GM12878 (cell line): ENCODE measurements at regions not wholly inside any gene's neighbourhood (a gene's known extent, or its start where the extent isn't known, plus 50 kb on each side); places are given as distances from the start of the nearest gene placed in this dataset.

Experiments used
- ATAC-seq: fragments of 200-7000 bp; cut with Tn5 transposase; 3 replicates; pipeline ENCODE4 v1.9.1; 2020; ENCODE audit warnings: mild to moderate bottlenecking, moderate library complexity
- BruUV-seq: library from RNA; stranded (reverse); fragments of 400-500 nt; replicated peaks from 2 replicates; lab custom pipeline; 2021; lab: Mats Ljungman, UMichigan
- CTCF ChIA-PET: fragments of 300-600 bp; sonication (Branson Sonifier 250); formaldehyde crosslinking; extraction: SDS; loops from one replicate; lab custom pipeline; 2021; ENCODE audit warnings: inconsistent platforms; lab: Yijun Ruan, JAX
- POLR2A ChIA-PET: fragments of 350-600 bp; formaldehyde crosslinking; extraction: SDS; loops from one replicate; lab custom pipeline; 2021; ENCODE audit warnings: inconsistent platforms; lab: Charles Lee
- RAD21 ChIA-PET: fragments of 300-600 bp; sonication (Branson Sonifier 250); formaldehyde crosslinking; loops from one replicate; lab custom pipeline; 2023; ENCODE audit warnings: antibody characterized with exemption; ENCODE audit not compliant: unreplicated experiment; lab: Charles Lee
- SMC1A ChIA-PET: fragments of 300-600 bp; sonication (Branson Sonifier 250); formaldehyde crosslinking; loops from one replicate; lab custom pipeline; 2023; ENCODE audit not compliant: unreplicated experiment, uncharacterized antibody; lab: Charles Lee
- DNase-seq: peaks from one replicate; pipeline ENCODE4 v3.0.0-alpha.2; 2011; ENCODE audit warnings: low read depth, low spot score
- FAIRE-seq: peaks from 3 replicates; lab custom pipeline; 2011; peaks lifted over from hg19 to GRCh38; lab: Jason Lieb, UNC
- H2AFZ ChIP-seq: 2 replicates; pipeline ENCODE4 v1.6.0; 2011; ENCODE audit warnings: low read depth, low read length, control low read depth; ENCODE audit not compliant: control insufficient read depth
- H3K27ac ChIP-seq: 2 replicates; pipeline ENCODE4 v1.5.1; 2011; ENCODE audit warnings: control low read depth; ENCODE audit not compliant: control insufficient read depth, insufficient read depth
- H3K27me3 ChIP-seq, 2 experiments: replicated peaks in 1 of 2; 2 replicates each; pipeline versions ENCODE4 v1.6.0 to v1.6.1; 2011; ENCODE audit warnings: low read length in 1 of 2; ENCODE audit not compliant: control insufficient read depth in 2 of 2, insufficient read depth in 2 of 2
- H3K36me3 ChIP-seq, 2 experiments: 2 replicates each; pipeline ENCODE4 v1.5.1; 2011; ENCODE audit warnings: low read length in 1 of 2; ENCODE audit not compliant: control insufficient read depth in 2 of 2, insufficient read depth in 2 of 2
- H3K4me1 ChIP-seq: 2 replicates; pipeline ENCODE4 v1.6.1; 2011; ENCODE audit warnings: mild to moderate bottlenecking, low read length, moderate library complexity, mixed read lengths; ENCODE audit not compliant: control insufficient read depth, insufficient read depth
- H3K4me2 ChIP-seq: 2 replicates; pipeline ENCODE4 v1.6.0; 2011; ENCODE audit warnings: control low read depth; ENCODE audit not compliant: control insufficient read depth, insufficient read depth
- H3K4me3 ChIP-seq: fragments of 200-600 bp; sonication (generic); 2 replicates; pipeline ENCODE4 v1.5.1; 2016
- H3K79me2 ChIP-seq: 2 replicates; pipeline ENCODE4 v1.6.0; 2011; ENCODE audit warnings: low read length; ENCODE audit not compliant: control insufficient read depth, insufficient read depth
- H3K9ac ChIP-seq: 2 replicates; pipeline ENCODE4 v1.8.0; 2011; ENCODE audit warnings: low read length, control low read depth, mixed read lengths; ENCODE audit not compliant: control insufficient read depth, insufficient read depth
- H3K9me3 ChIP-seq: replicated peaks from 3 replicates; pipeline ENCODE4 v1.5.1; 2011; ENCODE audit warnings: mild to moderate bottlenecking, low read length; ENCODE audit not compliant: control insufficient read depth, insufficient read depth
- H4K20me1 ChIP-seq: 2 replicates; pipeline ENCODE4 v1.6.0; 2011; ENCODE audit not compliant: control insufficient read depth, insufficient read depth
- BCL11A ChIP-seq: IDR thresholded peaks from 2 replicates; pipeline ENCODE4 v1.6.1; 2011; ENCODE audit warnings: low read depth, low read length
- BHLHE40 ChIP-seq, 2 experiments: fragments of 450-650 bp in 1 of 2; IDR thresholded peaks; 2 replicates each; pipeline ENCODE4 v1.6.1; 2011 to 2017; ENCODE audit warnings: low read depth in 2 of 2, borderline replicate concordance in 1 of 2, improper control_type of control experiment in 1 of 2, low read length in 1 of 2, mild to moderate bottlenecking in 1 of 2
- BMI1 ChIP-seq: fragments of 450-650 bp; IDR thresholded peaks from 2 replicates; pipeline ENCODE4 v1.6.1; 2016; ENCODE audit warnings: mild to moderate bottlenecking, moderate library complexity, borderline replicate concordance
- CHD2 ChIP-seq: IDR thresholded peaks from 2 replicates; pipeline ENCODE4 v1.6.1; 2011; ENCODE audit warnings: low read depth, low read length, improper control_type of control experiment, borderline replicate concordance
- FOS ChIP-seq: IDR thresholded peaks from 3 replicates; pipeline ENCODE4 v1.6.1; 2011; ENCODE audit warnings: borderline replicate concordance; ENCODE audit not compliant: insufficient read length; ENCODE audit errors: extremely low read depth
- GATAD2B ChIP-seq: fragments of 450-650 bp; conservative IDR thresholded peaks from 2 replicates; pipeline ENCODE4 v1.6.1; 2017; ENCODE audit warnings: low read depth, mild to moderate bottlenecking, moderate library complexity
- HDGF ChIP-seq: fragments of 450-650 bp; IDR thresholded peaks from 2 replicates; pipeline ENCODE4 v1.6.1; 2016; ENCODE audit warnings: antibody characterized with exemption
- JUNB ChIP-seq: IDR thresholded peaks from 2 replicates; pipeline ENCODE4 v1.6.1; 2016; ENCODE audit warnings: antibody characterized with exemption, mild to moderate bottlenecking
- NR2F1 ChIP-seq: fragments of 450-650 bp; conservative IDR thresholded peaks from 2 replicates; pipeline ENCODE4 v1.6.1; 2017; ENCODE audit warnings: mild to moderate bottlenecking
- PAX8 ChIP-seq: fragments of 450-650 bp; IDR thresholded peaks from 2 replicates; pipeline ENCODE4 v1.6.1; 2017; ENCODE audit warnings: mild to moderate bottlenecking, moderate library complexity
- RBBP5 ChIP-seq: fragments of 200-600 bp; sonication (generic); conservative IDR thresholded peaks from 2 replicates; pipeline ENCODE4 v1.6.1; 2016
- SMAD1 ChIP-seq: fragments of 450-650 bp; IDR thresholded peaks from 2 replicates; pipeline ENCODE4 v1.6.1; 2018; ENCODE audit warnings: mild to moderate bottlenecking, low read depth; ENCODE audit not compliant: partially characterized antibody
- SMAD5 ChIP-seq: IDR thresholded peaks from 2 replicates; pipeline ENCODE4 v1.6.1; 2016; ENCODE audit warnings: antibody characterized with exemption, low read depth
- TCF7 ChIP-seq: IDR thresholded peaks from 2 replicates; pipeline ENCODE4 v1.6.1; 2014; ENCODE audit warnings: antibody characterized with exemption, borderline replicate concordance
- YY1 ChIP-seq: IDR thresholded peaks from 2 replicates; pipeline ENCODE4 v1.6.1; 2011; ENCODE audit warnings: low read depth, mild to moderate bottlenecking, low read length
- WGBS: methylation state at CpG from one replicate; pipeline ENCODE4 v1.1.6; 2016; ENCODE audit warnings: low lambda C conversion rate; ENCODE audit not compliant: insufficient replicate concordance, insufficient coverage; ENCODE audit errors: missing lambda C conversion rate; 5-methylcytosine and 5-hydroxymethylcytosine counted together
- in situ Hi-C: fragments of 300-500 bp; cut with MboI; formaldehyde crosslinking; loops from 9 replicates; pipeline ENCODE4 v1.14.3; 2018; ENCODE audit warnings: mixed read lengths
- intact Hi-C: fragments of 100-400 bp; cut with micrococcal nuclease; formaldehyde crosslinking; loops from one replicate; pipeline ENCODE4 v1.14.2; 2022; ENCODE audit not compliant: unreplicated experiment
- TF ChIP-seq, protein P1 (sequence below): IDR thresholded peaks from 2 replicates; pipeline ENCODE4 v1.6.1; 2012; ENCODE audit warnings: low read depth, low read length, improper control_type of control experiment
- TF ChIP-seq, protein P2 (sequence below): IDR thresholded peaks from 2 replicates; pipeline ENCODE4 v1.6.1; 2011; ENCODE audit warnings: low read depth, low read length, improper control_type of control experiment, borderline replicate concordance

DNA sequence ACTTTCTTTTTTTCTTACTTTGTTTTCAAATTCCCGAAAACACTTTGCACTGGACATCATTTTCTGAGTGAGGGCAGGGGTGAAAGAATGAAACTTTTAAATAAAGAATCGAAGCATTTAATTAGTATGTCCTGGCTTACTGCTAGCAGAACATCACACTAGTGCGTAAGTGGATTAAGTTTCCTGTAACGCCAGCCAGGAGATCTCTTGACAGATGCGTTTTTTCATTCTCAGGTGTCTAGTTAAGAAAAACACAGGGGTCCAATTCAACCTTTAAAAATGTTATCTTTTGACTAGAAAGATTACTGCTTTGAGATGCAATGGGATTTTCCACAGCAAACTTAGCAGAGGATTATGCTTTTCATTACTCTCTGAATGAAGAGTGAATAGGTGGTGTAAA, 858.8 kb upstream of the EPHA7 start:
- TF ChIP-seq TCF7 = no peak
- no peak for TF ChIP-seq SMAD5
- TF ChIP-seq HDGF = no peak
- TF ChIP-seq PAX8 = no peak
- TF ChIP-seq CHD2 = no peak
- TF ChIP-seq RBBP5 = no peak
- TF ChIP-seq FOS = no peak
- no peak for TF ChIP-seq GATAD2B
- no peak for DNase-seq
- RAD21 ChIA-PET = no interaction called here
- POLR2A ChIA-PET = no interaction called here
- FAIRE-seq = no peak
- no peaks in the 10 kb centered on the region for H4K20me1 ChIP-seq
- no peaks in the 10 kb centered on the region for H3K79me2 ChIP-seq
- no peaks in the 10 kb centered on the region for H3K27me3 ChIP-seq
- SMC1A ChIA-PET = no interaction called here
- H3K36me3 ChIP-seq = no peaks in the 10 kb centered on the region
- no peak overlapping the region for H3K27ac ChIP-seq
- no peak overlapping the region for H3K4me2 ChIP-seq
- WGBS = 33% methylated on average over 5 of the region's 5 CpGs
- H3K9me3 ChIP-seq = no peaks in the 10 kb centered on the region
- H3K9ac ChIP-seq = no peak overlapping the region
- no peaks in the 10 kb centered on the region for H3K4me1 ChIP-seq
- in situ Hi-C loops = no loop called here
- ATAC-seq = no peak
- intact Hi-C loops = no loop called here
- BruUV-seq = no TSS peak
- CTCF ChIA-PET = no interaction called here
- H3K4me3 ChIP-seq = no peak overlapping the region
- H2AFZ ChIP-seq = no peak overlapping the region

DNA sequence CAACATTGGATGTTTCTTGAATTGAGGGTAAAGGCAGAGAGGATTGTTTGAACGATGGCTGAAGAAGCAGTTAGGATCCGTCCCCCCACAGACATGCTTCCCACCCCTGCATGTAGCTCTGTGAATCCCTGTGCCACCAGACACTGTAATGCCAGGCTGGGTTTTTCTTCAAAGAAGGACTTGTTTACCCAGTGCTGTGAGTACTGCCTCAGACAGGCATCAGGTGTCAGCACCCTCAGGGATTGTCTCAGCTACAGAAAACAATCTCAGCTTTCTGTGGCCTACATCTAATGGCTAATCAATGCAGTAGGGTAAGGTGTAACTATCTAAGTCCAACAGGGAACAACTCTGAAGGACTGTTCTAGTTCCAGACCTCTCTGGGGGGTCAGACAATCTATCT, 853.0 kb upstream of the EPHA7 start:
- ChIA-PET RAD21 (no interaction called here), SMC1A (no interaction called here), CTCF (interaction anchor here (1.8 kb wide), 1 partner anchor 17 kb away, joined by 4 read pairs; no protein-coding TSS in a partner anchor), POLR2A (no interaction called here)
- no peak overlapping the region for H3K9ac ChIP-seq
- FAIRE-seq = no peak
- no peaks in the 10 kb centered on the region for H3K9me3 ChIP-seq
- no peak for DNase-seq
- 4% methylated on average over 2 of the region's 2 CpGs for WGBS
- intact Hi-C loops = no loop called here
- H3K27ac ChIP-seq = no peak overlapping the region
- H2AFZ ChIP-seq = no peak overlapping the region
- no peaks in the 10 kb centered on the region for H4K20me1 ChIP-seq
- in situ Hi-C loops = no loop called here
- H3K36me3 ChIP-seq = no peaks in the 10 kb centered on the region
- H3K27me3 ChIP-seq = no peaks in the 10 kb centered on the region
- ATAC-seq = no peak
- H3K4me3 ChIP-seq = no peak overlapping the region
- H3K4me1 ChIP-seq = no peaks in the 10 kb centered on the region
- no TSS peak for BruUV-seq
- no peaks in the 10 kb centered on the region for H3K79me2 ChIP-seq
- H3K4me2 ChIP-seq = no peak overlapping the region
- TF ChIP-seq, protein P1, sequence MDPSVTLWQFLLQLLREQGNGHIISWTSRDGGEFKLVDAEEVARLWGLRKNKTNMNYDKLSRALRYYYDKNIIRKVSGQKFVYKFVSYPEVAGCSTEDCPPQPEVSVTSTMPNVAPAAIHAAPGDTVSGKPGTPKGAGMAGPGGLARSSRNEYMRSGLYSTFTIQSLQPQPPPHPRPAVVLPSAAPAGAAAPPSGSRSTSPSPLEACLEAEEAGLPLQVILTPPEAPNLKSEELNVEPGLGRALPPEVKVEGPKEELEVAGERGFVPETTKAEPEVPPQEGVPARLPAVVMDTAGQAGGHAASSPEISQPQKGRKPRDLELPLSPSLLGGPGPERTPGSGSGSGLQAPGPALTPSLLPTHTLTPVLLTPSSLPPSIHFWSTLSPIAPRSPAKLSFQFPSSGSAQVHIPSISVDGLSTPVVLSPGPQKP = no peak
- no peak for TF ChIP-seq BHLHE40 (IDR thresholded peaks at IDR 0.05; ENCODE audit: borderline replicate concordance in 1 of 2, low read depth in 2 of 2, low read length in 1 of 2)
- TF ChIP-seq TCF7 = no peak
- no peak for TF ChIP-seq YY1
- TF ChIP-seq NR2F1 = no peak
- TF ChIP-seq JUNB = no peak
- TF ChIP-seq BCL11A = no peak
- TF ChIP-seq, protein P2, sequence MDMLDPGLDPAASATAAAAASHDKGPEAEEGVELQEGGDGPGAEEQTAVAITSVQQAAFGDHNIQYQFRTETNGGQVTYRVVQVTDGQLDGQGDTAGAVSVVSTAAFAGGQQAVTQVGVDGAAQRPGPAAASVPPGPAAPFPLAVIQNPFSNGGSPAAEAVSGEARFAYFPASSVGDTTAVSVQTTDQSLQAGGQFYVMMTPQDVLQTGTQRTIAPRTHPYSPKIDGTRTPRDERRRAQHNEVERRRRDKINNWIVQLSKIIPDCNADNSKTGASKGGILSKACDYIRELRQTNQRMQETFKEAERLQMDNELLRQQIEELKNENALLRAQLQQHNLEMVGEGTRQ = no peak
- no peak for TF ChIP-seq SMAD1
- TF ChIP-seq BMI1 = no peak
